Esophagus squamous epithelium (tissue), 5 donors: ENCODE measurements at regions not wholly inside any gene's neighbourhood (a gene's known extent, or its start where the extent isn't known, plus 50 kb on each side); places are given as distances from the start of the nearest gene placed in this dataset.

Source experiments
- DNase-seq: peaks from one replicate; lab custom pipeline; 2025; lab: John Stamatoyannopoulos, UW
- H3K27ac ChIP-seq, 4 donors: fragments of 200-600 bp; sonication (generic); one replicate each; pipeline ENCODE4 v1.5.1; 2016 to 2019; ENCODE audit warnings: mild to moderate bottlenecking in 1 of 4
- H3K27me3 ChIP-seq, 4 donors: fragments of 200-600 bp; sonication (generic); 1 replicate in 3 of 4; 2 replicates in 1 of 4; pipeline versions ENCODE4 v1.5.1 to v1.6.0; 2017 to 2021; ENCODE audit warnings: antibody characterized with exemption in 1 of 4
- H3K36me3 ChIP-seq, 3 donors: fragments of 200-600 bp; sonication (generic); one replicate each; pipeline ENCODE4 v1.5.1; 2016 to 2019
- H3K4me1 ChIP-seq, 3 donors: fragments of 200-600 bp; sonication (generic); one replicate each; pipeline ENCODE4 v1.5.1; 2017 to 2019
- H3K4me3 ChIP-seq, 4 donors: fragments of 200-600 bp; sonication (generic); 1 replicate in 3 of 4; 2 replicates in 1 of 4; pipeline ENCODE4 v1.5.1; 2016 to 2019; ENCODE audit warnings: mild to moderate bottlenecking in 2 of 4, moderate library complexity in 1 of 4
- H3K9me3 ChIP-seq, 3 donors: fragments of 200-600 bp; sonication (generic); one replicate each; pipeline ENCODE4 v1.5.1; 2016 to 2019
- POLR2A ChIP-seq, 4 donors: fragments of 450-650 bp; IDR thresholded peaks; one replicate each; pipeline ENCODE4 v1.6.1; 2017; ENCODE audit warnings: antibody characterized with exemption in 4 of 4, mild to moderate bottlenecking in 4 of 4, moderate library complexity in 3 of 4
- WGBS, 2 donors: methylation state at CpG; one replicate each; pipeline ENCODE4 v1.1.5; 2018; 5-methylcytosine and 5-hydroxymethylcytosine counted together
- intact Hi-C: fragments of 100-400 bp; cut with DNase I; formaldehyde crosslinking; loops from one replicate; pipeline ENCODE4 v1.15.0; 2022
- TF ChIP-seq, protein P1 (sequence below), 6 experiments: fragments of 450-650 bp in 4 of 6; fragments of 200-600 bp in 2 of 6; sonication (generic) in 2 of 6; IDR thresholded peaks; one replicate each; pipeline ENCODE4 v1.5.1; 2016 to 2019; ENCODE audit warnings: antibody characterized with exemption in 6 of 6, mild to moderate bottlenecking in 4 of 6, moderate library complexity in 4 of 6
- donor health status: DM: yes; HTN: yes; CAD: no.

DNA sequence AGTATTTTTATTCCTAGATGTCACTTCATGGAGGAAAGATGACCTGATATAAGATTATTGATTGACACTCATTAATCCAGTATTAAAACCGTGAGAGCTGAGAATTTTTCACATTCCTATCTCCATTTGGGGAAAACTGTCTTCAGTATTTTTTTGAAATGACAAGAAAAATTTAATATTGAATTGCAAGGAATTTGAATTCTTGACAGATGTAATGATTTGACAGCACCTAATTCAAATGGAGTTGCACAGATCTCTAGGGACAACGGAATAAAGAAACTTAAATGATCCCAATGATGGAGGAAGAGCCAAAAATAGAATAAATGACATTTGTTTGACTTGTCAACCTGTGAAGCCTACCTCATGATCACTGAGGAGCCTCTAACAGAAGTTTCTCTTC is 1591.4 kb downstream of the HACE1 start:
- intact Hi-C loops: no loop called here
- Histone ChIP-seq H3K4me3 (no peak overlapping the region), H3K27me3 (no peaks in the 10 kb centered on the region), H3K36me3 (no peaks in the 10 kb centered on the region), H3K4me1 (no peaks in the 10 kb centered on the region), H3K9me3 (no peaks in the 10 kb centered on the region), H3K27ac (no peak overlapping the region)
- DNase-seq: no peak
- WGBS, 2 donors: 40 to 51% methylated on average over 2 of the region's 2 CpGs
- TF ChIP-seq, protein P1, sequence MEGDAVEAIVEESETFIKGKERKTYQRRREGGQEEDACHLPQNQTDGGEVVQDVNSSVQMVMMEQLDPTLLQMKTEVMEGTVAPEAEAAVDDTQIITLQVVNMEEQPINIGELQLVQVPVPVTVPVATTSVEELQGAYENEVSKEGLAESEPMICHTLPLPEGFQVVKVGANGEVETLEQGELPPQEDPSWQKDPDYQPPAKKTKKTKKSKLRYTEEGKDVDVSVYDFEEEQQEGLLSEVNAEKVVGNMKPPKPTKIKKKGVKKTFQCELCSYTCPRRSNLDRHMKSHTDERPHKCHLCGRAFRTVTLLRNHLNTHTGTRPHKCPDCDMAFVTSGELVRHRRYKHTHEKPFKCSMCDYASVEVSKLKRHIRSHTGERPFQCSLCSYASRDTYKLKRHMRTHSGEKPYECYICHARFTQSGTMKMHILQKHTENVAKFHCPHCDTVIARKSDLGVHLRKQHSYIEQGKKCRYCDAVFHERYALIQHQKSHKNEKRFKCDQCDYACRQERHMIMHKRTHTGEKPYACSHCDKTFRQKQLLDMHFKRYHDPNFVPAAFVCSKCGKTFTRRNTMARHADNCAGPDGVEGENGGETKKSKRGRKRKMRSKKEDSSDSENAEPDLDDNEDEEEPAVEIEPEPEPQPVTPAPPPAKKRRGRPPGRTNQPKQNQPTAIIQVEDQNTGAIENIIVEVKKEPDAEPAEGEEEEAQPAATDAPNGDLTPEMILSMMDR (IDR thresholded peaks at IDR 0.05): no peak
- TF ChIP-seq POLR2A (IDR thresholded peaks at IDR 0.05): no peak

DNA sequence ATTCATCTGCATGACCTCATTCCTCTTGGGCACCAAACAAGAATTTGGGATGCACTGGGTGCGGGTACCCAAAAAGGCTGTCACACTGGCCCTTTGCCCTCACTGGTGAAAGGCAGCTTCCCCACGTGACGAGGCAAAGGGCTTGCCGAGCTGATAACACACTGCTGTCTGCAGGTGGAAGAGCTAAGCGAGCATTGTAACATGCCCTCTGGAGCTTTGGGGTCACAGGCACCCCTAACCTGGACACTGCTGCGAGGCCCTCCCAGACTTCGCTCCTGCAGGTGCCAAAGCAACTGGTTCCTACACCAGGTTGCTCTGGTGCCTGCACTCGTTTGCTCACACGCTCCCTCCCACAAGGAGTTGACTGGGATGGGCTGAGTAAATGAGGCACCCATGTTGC is 1595.7 kb downstream of the HACE1 start:
- Histone ChIP-seq H3K36me3 (no peaks in the 10 kb centered on the region), H3K27me3 (no peaks in the 10 kb centered on the region), H3K9me3 (no peaks in the 10 kb centered on the region), H3K4me1 (no peaks in the 10 kb centered on the region), H3K27ac (no peak overlapping the region), H3K4me3 (no peak overlapping the region)
- WGBS, 2 donors: 100% methylated on average over 3 of the region's 9 CpGs; no CpG with 5 or more reads in 1 of the 2 donors
- DNase-seq: no peak
- no peak for TF ChIP-seq POLR2A (IDR thresholded peaks at IDR 0.05)
- TF ChIP-seq, protein P1 (IDR thresholded peaks at IDR 0.05): no peak
- intact Hi-C loops: no loop called here

DNA sequence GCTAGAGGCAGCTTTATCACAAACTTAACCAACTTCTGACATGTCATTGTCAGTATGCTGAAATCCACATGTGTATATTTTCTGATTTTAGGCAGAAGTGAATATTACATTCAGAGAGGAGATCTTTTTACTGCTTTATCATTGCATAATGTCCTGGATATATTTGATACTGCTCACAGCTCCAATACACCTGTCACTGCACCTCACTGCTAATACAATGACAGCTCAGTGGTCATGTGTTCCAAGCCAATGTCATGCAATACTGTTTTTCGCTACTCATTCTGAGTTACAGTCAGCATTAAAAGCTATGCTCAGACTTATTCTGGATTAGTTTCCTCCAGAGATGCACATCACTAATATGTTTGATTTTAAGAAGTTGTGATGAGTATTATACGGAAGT is 1604.6 kb downstream of the HACE1 start:
- 81 to 87% methylated on average over 2 of the region's 2 CpGs for WGBS, 2 donors
- Histone ChIP-seq H3K27me3 (no peaks in the 10 kb centered on the region), H3K4me1 (no peaks in the 10 kb centered on the region), H3K27ac (no peak overlapping the region), H3K9me3 (peaks cover 0 to 10% (median 0%) of the 10 kb centered on the region in 3 donors), H3K36me3 (no peaks in the 10 kb centered on the region), H3K4me3 (no peak overlapping the region)
- DNase-seq: no peak
- intact Hi-C loops: no loop called here
- TF ChIP-seq, protein P1 (IDR thresholded peaks at IDR 0.05): no peak
- no peak for TF ChIP-seq POLR2A (IDR thresholded peaks at IDR 0.05)

DNA sequence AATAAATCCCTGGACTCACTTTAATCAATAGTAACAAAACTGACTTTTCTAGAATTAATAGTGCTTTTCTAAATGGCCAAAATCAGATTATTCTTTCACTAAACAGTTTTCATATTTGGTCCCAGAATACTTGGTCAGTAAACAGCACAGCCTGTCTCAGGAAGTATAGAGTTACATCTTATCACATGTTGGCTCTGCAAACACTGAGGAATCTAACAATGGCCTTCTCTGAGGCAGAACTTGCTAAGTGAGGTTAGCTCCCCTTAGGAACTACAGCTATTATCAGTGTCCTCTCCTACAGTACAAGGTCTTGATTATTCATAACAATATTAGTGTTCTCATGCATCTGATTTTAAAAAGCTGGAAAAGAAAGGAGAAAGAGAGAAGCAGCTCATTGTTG is 1622.8 kb downstream of the HACE1 start:
- no peak overlapping the region for H3K27ac ChIP-seq
- intact Hi-C loops: no loop called here

DNA sequence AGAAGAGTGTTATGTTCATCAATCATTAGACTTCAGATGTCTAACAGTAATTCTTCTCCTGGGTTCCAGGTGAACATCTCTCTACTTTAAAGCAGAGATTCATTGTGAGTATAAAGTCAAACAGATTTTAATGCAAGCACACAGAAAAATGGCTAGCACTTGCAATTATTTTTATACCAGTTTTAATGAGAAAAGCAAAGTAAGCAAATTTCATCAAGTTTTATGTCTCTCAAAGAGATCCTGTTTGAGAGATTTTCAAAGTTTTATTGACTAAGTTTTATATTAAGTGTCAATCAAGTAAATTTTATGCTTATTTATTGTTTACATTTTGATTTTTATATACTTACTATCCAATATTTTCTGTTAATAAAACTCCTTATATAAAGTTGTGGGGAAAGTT is 1628.5 kb downstream of the HACE1 start:
- DNase-seq: no peak
- H3K27ac ChIP-seq: no peak overlapping the region
- no peaks in the 10 kb centered on the region for H3K27me3 ChIP-seq
- no peaks in the 10 kb centered on the region for H3K36me3 ChIP-seq
- no peak overlapping the region for H3K4me3 ChIP-seq
- H3K9me3 ChIP-seq: peaks cover 0 to 5% (median 0%) of the 10 kb centered on the region in 3 donors
- intact Hi-C loops: no loop called here
- H3K4me1 ChIP-seq: no peaks in the 10 kb centered on the region
- TF ChIP-seq, protein P1 (IDR thresholded peaks at IDR 0.05): no peak
- TF ChIP-seq POLR2A (IDR thresholded peaks at IDR 0.05): no peak

More for the DNA sequence above, 1622.8 kb downstream of the HACE1 start:
- Histone ChIP-seq H3K27me3 (no peaks in the 10 kb centered on the region), H3K36me3 (no peaks in the 10 kb centered on the region), H3K9me3 (no peaks in the 10 kb centered on the region), H3K4me1 (no peaks in the 10 kb centered on the region), H3K4me3 (no peak overlapping the region)
- DNase-seq: no peak
- TF ChIP-seq, protein P1 (IDR thresholded peaks at IDR 0.05): no peak
- TF ChIP-seq POLR2A (IDR thresholded peaks at IDR 0.05): no peak
